ENCODE measurements at regions not wholly inside any gene's neighbourhood (a gene's known extent, or its start where the extent isn't known, plus 50 kb on each side); places are given as distances from the start of the nearest gene placed in this dataset.

- DNase-seq (ENCODE audit: insufficient read length) (no peak), FAIRE-seq (no peak)
- TF ChIP-seq POLR2AphosphoS5 (IDR thresholded peaks at IDR 0.05; ENCODE audit: low read depth, low read length) (no peak), TAF1 (IDR thresholded peaks at IDR 0.05; ENCODE audit: borderline replicate concordance, low read depth, low read length) (no peak), POLR2A (IDR thresholded peaks at IDR 0.05; ENCODE audit: low read depth, low read length) (no peak)
Observed at GRCh38 chr3:72597756-72598195, 250.5 kb downstream of the SHQ1 start.

GRCh38 chr3:72597043-72597442 lies 251.2 kb downstream of the SHQ1 start:
- FAIRE-seq (no peak), DNase-seq (ENCODE audit: insufficient read length) (no peak)
- TF ChIP-seq TAF1 (IDR thresholded peaks at IDR 0.05; ENCODE audit: borderline replicate concordance, low read depth, low read length) (no peak), POLR2A (IDR thresholded peaks at IDR 0.05; ENCODE audit: low read depth, low read length) (no peak), POLR2AphosphoS5 (IDR thresholded peaks at IDR 0.05; ENCODE audit: low read depth, low read length) (no peak)

- TF ChIP-seq POLR2A (IDR thresholded peaks at IDR 0.05; ENCODE audit: low read depth, low read length): no peak
- no peak for TF ChIP-seq TAF1 (IDR thresholded peaks at IDR 0.05; ENCODE audit: borderline replicate concordance, low read depth, low read length)
- TF ChIP-seq POLR2AphosphoS5 (IDR thresholded peaks at IDR 0.05; ENCODE audit: low read depth, low read length): no peak
- DNase-seq (ENCODE audit: insufficient read length) (no peak), FAIRE-seq (no peak)
Observed at GRCh38 chr3:72595927-72596610, 252.2 kb downstream of the SHQ1 start.

- no peak for TF ChIP-seq POLR2A (IDR thresholded peaks at IDR 0.05; ENCODE audit: low read depth, low read length)
- TF ChIP-seq TAF1 (IDR thresholded peaks at IDR 0.05; ENCODE audit: borderline replicate concordance, low read depth, low read length): no peak
- TF ChIP-seq POLR2AphosphoS5 (IDR thresholded peaks at IDR 0.05; ENCODE audit: low read depth, low read length): no peak
- DNase-seq (ENCODE audit: insufficient read length) (no peak), FAIRE-seq (no peak)
Observed at GRCh38 chr3:72595376-72595775, 252.9 kb downstream of the SHQ1 start.

GRCh38 chr3:72594615-72595215 lies 253.5 kb downstream of the SHQ1 start:
- DNase-seq (ENCODE audit: insufficient read length) (no peak), FAIRE-seq (no peak)
- TF ChIP-seq POLR2AphosphoS5 (IDR thresholded peaks at IDR 0.05; ENCODE audit: low read depth, low read length) (no peak), POLR2A (IDR thresholded peaks at IDR 0.05; ENCODE audit: low read depth, low read length) (no peak), TAF1 (IDR thresholded peaks at IDR 0.05; ENCODE audit: borderline replicate concordance, low read depth, low read length) (no peak)

GRCh38 chr3:72593881-72594397 lies 254.3 kb downstream of the SHQ1 start:
- no peak for DNase-seq (ENCODE audit: insufficient read length)
- TF ChIP-seq TAF1 (IDR thresholded peaks at IDR 0.05; ENCODE audit: borderline replicate concordance, low read depth, low read length) (no peak), POLR2AphosphoS5 (IDR thresholded peaks at IDR 0.05; ENCODE audit: low read depth, low read length) (no peak), POLR2A (IDR thresholded peaks at IDR 0.05; ENCODE audit: low read depth, low read length) (no peak)
- FAIRE-seq: no peak

- no peak for TF ChIP-seq TAF1 (IDR thresholded peaks at IDR 0.05; ENCODE audit: borderline replicate concordance, low read depth, low read length)
- no peak for TF ChIP-seq POLR2A (IDR thresholded peaks at IDR 0.05; ENCODE audit: low read depth, low read length)
- TF ChIP-seq POLR2AphosphoS5 (IDR thresholded peaks at IDR 0.05; ENCODE audit: low read depth, low read length): no peak
- FAIRE-seq (no peak), DNase-seq (ENCODE audit: insufficient read length) (no peak)
Observed at GRCh38 chr3:72591522-72592421, 256.5 kb downstream of the SHQ1 start.

- TF ChIP-seq POLR2A (IDR thresholded peaks at IDR 0.05; ENCODE audit: low read depth, low read length): no peak
- TF ChIP-seq POLR2AphosphoS5 (IDR thresholded peaks at IDR 0.05; ENCODE audit: low read depth, low read length): no peak
- TF ChIP-seq TAF1 (IDR thresholded peaks at IDR 0.05; ENCODE audit: borderline replicate concordance, low read depth, low read length): no peak
- FAIRE-seq (no peak), DNase-seq (ENCODE audit: insufficient read length) (no peak)
Observed at GRCh38 chr3:72590732-72591221, 257.5 kb downstream of the SHQ1 start.

GRCh38 chr3:72587282-72587681 lies 261.0 kb downstream of the SHQ1 start:
- no peak for FAIRE-seq

GRCh38 chr3:72586694-72587093 lies 261.6 kb downstream of the SHQ1 start:
- FAIRE-seq (no peak), DNase-seq (ENCODE audit: insufficient read length) (no peak)
- TF ChIP-seq POLR2A (IDR thresholded peaks at IDR 0.05; ENCODE audit: low read depth, low read length) (no peak), TAF1 (IDR thresholded peaks at IDR 0.05; ENCODE audit: borderline replicate concordance, low read depth, low read length) (no peak), POLR2AphosphoS5 (IDR thresholded peaks at IDR 0.05; ENCODE audit: low read depth, low read length) (no peak)

More at GRCh38 chr3:72587282-72587681, 261.0 kb downstream of the SHQ1 start:
- no peak for DNase-seq (ENCODE audit: insufficient read length)
- TF ChIP-seq TAF1 (IDR thresholded peaks at IDR 0.05; ENCODE audit: borderline replicate concordance, low read depth, low read length) (no peak), POLR2A (IDR thresholded peaks at IDR 0.05; ENCODE audit: low read depth, low read length) (no peak), POLR2AphosphoS5 (IDR thresholded peaks at IDR 0.05; ENCODE audit: low read depth, low read length) (no peak)

GRCh38 chr3:72585966-72586365 lies 262.3 kb downstream of the SHQ1 start:
- FAIRE-seq (no peak), DNase-seq (ENCODE audit: insufficient read length) (no peak)
- TF ChIP-seq POLR2A (IDR thresholded peaks at IDR 0.05; ENCODE audit: low read depth, low read length): no peak
- TF ChIP-seq POLR2AphosphoS5 (IDR thresholded peaks at IDR 0.05; ENCODE audit: low read depth, low read length): no peak
- no peak for TF ChIP-seq TAF1 (IDR thresholded peaks at IDR 0.05; ENCODE audit: borderline replicate concordance, low read depth, low read length)
